Sigmoid colon (tissue), 4 donors: ENCODE measurements at regions not wholly inside any gene's neighbourhood (a gene's known extent, or its start where the extent isn't known, plus 50 kb on each side); places are given as distances from the start of the nearest gene placed in this dataset.
"Not testable (repeated sequence)": the region's sequence is repeated elsewhere in the genome, so short reads cannot be mapped to it uniquely, and the experiment has no call there.

Experiments used
- CTCF ChIP-seq, 4 experiments: fragments of 450-650 bp in 3 of 4; fragments of 200-600 bp in 1 of 4; IDR thresholded peaks; one replicate each; pipeline ENCODE4 v1.5.1; 2016 to 2019; ENCODE audit warnings: antibody characterized with exemption in 4 of 4, mild to moderate bottlenecking in 3 of 4, moderate library complexity in 2 of 4
- POLR2AphosphoS5 ChIP-seq, 4 donors: sonication (generic); formaldehyde crosslinking; IDR thresholded peaks; one replicate each; pipeline ENCODE4 v1.6.1; 2017; ENCODE audit warnings: antibody characterized with exemption in 4 of 4

GRCh38 chr2:91667341-91667740 is 2975.9 kb downstream of the RPIA start:
- not testable (repeated sequence) for TF ChIP-seq CTCF, POLR2AphosphoS5 (IDR thresholded peaks at IDR 0.05)
